WTC11 (cell line): ENCODE measurements at regions not wholly inside any gene's neighbourhood (a gene's known extent, or its start where the extent isn't known, plus 50 kb on each side); places are given as distances from the start of the nearest gene placed in this dataset.

ENCODE experiments used
- ATAC-seq: fragments of 200-7000 bp; cut with Tn5 transposase; 2 replicates; pipeline ENCODE4 v1.10.0; 2021; ENCODE audit warnings: mild to moderate bottlenecking, moderate library complexity
- CTCF ChIA-PET: fragments of 300-600 bp; sonication (Branson Sonifier 250); formaldehyde crosslinking; loops from one replicate; lab custom pipeline; 2021; ENCODE audit warnings: antibody characterized with exemption; lab: Charles Lee
- POLR2A ChIA-PET: fragments of 350-600 bp; sonication (Branson Sonifier 250); formaldehyde crosslinking; loops from one replicate; lab custom pipeline; 2021; ENCODE audit warnings: antibody characterized with exemption; lab: Charles Lee
- DNase-seq: peaks from one replicate; pipeline ENCODE4 v3.0.0; 2021; ENCODE audit warnings: low spot score
- H3K27ac Mint-ChIP-seq: 2 replicates; pipeline ENCODE4 v1.8.0; 2021; ENCODE audit warnings: mixed read lengths
- H3K27me3 Mint-ChIP-seq: 2 replicates; pipeline ENCODE4 v1.8.0; 2021; ENCODE audit warnings: low read depth, mild to moderate bottlenecking, moderate library complexity, mixed read lengths
- H3K36me3 Mint-ChIP-seq: 2 replicates; pipeline ENCODE4 v1.8.0; 2021; ENCODE audit warnings: mixed read lengths
- H3K4me1 Mint-ChIP-seq: 2 replicates; pipeline ENCODE4 v1.8.0; 2022; ENCODE audit warnings: mixed read lengths
- H3K4me3 Mint-ChIP-seq: 2 replicates; pipeline ENCODE4 v1.8.0; 2021; ENCODE audit warnings: mild to moderate bottlenecking, moderate library complexity, mixed read lengths
- H3K9me3 Mint-ChIP-seq: 2 replicates; pipeline ENCODE4 v1.8.0; 2021; ENCODE audit warnings: mixed read lengths
- AR ChIP-seq: fragments of 250-450 bp; sonication (Bioruptor Pico); IDR thresholded peaks from 2 replicates; pipeline ENCODE4 v1.9.0; 2021; ENCODE audit warnings: mild to moderate bottlenecking
- E2F5 ChIP-seq: sonication (generic); formaldehyde crosslinking; IDR thresholded peaks from 2 replicates; pipeline ENCODE4 v1.8.1; 2022; ENCODE audit warnings: mild to moderate bottlenecking, moderate library complexity, missing genetic modification reagents
- IRF1 ChIP-seq: sonication (generic); formaldehyde crosslinking; IDR thresholded peaks from 2 replicates; pipeline ENCODE4 v1.8.0; 2023; ENCODE audit warnings: missing genetic modification reagents
- NFATC4 ChIP-seq: fragments of 250-450 bp; sonication (Bioruptor Pico); IDR thresholded peaks from 2 replicates; pipeline ENCODE4 v1.9.0; 2021; ENCODE audit warnings: mild to moderate bottlenecking
- PRDM15 ChIP-seq: sonication (generic); formaldehyde crosslinking; IDR thresholded peaks from 2 replicates; pipeline ENCODE4 v1.8.0; 2022; ENCODE audit warnings: missing genetic modification reagents
- SMAD3 ChIP-seq: sonication (generic); formaldehyde crosslinking; IDR thresholded peaks from 2 replicates; pipeline ENCODE4 v1.8.0; 2022; ENCODE audit warnings: missing genetic modification reagents, mild to moderate bottlenecking, borderline replicate concordance
- SMAD4 ChIP-seq: sonication (generic); formaldehyde crosslinking; IDR thresholded peaks from 2 replicates; pipeline ENCODE4 v1.8.0; 2022; ENCODE audit warnings: mild to moderate bottlenecking, missing genetic modification reagents
- ZNF232 ChIP-seq: sonication (generic); formaldehyde crosslinking; IDR thresholded peaks from 2 replicates; pipeline ENCODE4 v1.8.0; 2022; ENCODE audit warnings: mild to moderate bottlenecking, missing genetic modification reagents
- ZNF425 ChIP-seq: fragments of 250-450 bp; sonication (Bioruptor Pico); conservative IDR thresholded peaks from 2 replicates; pipeline ENCODE4 v1.9.0; 2021; ENCODE audit warnings: mild to moderate bottlenecking
- ZNF512 ChIP-seq: sonication (generic); formaldehyde crosslinking; IDR thresholded peaks from 2 replicates; pipeline ENCODE4 v1.8.1; 2022; ENCODE audit warnings: missing genetic modification reagents, borderline replicate concordance
- ZNF532 ChIP-seq: fragments of 250-450 bp; sonication (Bioruptor Pico); IDR thresholded peaks from 2 replicates; pipeline ENCODE4 v1.9.0; 2021; ENCODE audit warnings: mild to moderate bottlenecking, borderline replicate concordance

GRCh38 chr1:87208931-87209330 lies 119.7 kb upstream of the LMO4 start:
- Mint-ChIP-seq H3K27me3 (no peaks in the 10 kb centered on the region), H3K36me3 (no peaks in the 10 kb centered on the region), H3K4me1 (0 out of 2 replicates have a peak, but pooled peaks cover 3% of the 10 kb centered on the region), H3K27ac (no peak overlapping the region), H3K4me3 (no peak overlapping the region), H3K9me3 (peaks cover 10% of the 10 kb centered on the region)
- DNase-seq (no peak), ATAC-seq (no peak)
- ChIA-PET POLR2A (no interaction called here), CTCF (no interaction called here)
- TF ChIP-seq E2F5 (CRISPR knock-in tag) (no peak), ZNF532 (CRISPR knock-in tag) (no peak), PRDM15 (CRISPR knock-in tag) (no peak), NFATC4 (no peak), ZNF232 (CRISPR knock-in tag) (no peak), AR (CRISPR knock-in tag) (no peak), SMAD4 (CRISPR knock-in tag) (no peak), ZNF512 (CRISPR knock-in tag) (no peak), ZNF425 (CRISPR knock-in tag) (no peak), SMAD3 (CRISPR knock-in tag) (no peak), IRF1 (no peak)
